ENCODE measurements at regions not wholly inside any gene's neighbourhood (a gene's known extent, or its start where the extent isn't known, plus 50 kb on each side); places are given as distances from the start of the nearest gene placed in this dataset.

GRCh38 chr1:59039551-59039950 is 255.7 kb upstream of the JUN start:
- Mint-ChIP-seq H3K4me1 (peaks cover 5% of the 10 kb centered on the region), H3K27ac (no peak overlapping the region), H3K4me3 (no peak overlapping the region), H3K9me3 (no peaks in the 10 kb centered on the region), H3K36me3 (ENCODE audit: low read depth) (no peaks in the 10 kb centered on the region), H3K27me3 (ENCODE audit: insufficient read depth) (no peaks in the 10 kb centered on the region)
- no peaks in the 10 kb centered on the region for H3K9me3 ChIP-seq (ENCODE audit: control insufficient read depth, low read length)
- H3K9ac ChIP-seq (ENCODE audit: extremely low read depth, low read length, poor library complexity, severe bottlenecking), result no peak overlapping the region
- H3K4me1 ChIP-seq (ENCODE audit: control insufficient read depth, insufficient read depth, low read length), result no peaks in the 10 kb centered on the region
- no peak overlapping the region for H3K4me3 ChIP-seq (ENCODE audit: low read length)
- no peak overlapping the region for H3K27ac ChIP-seq (ENCODE audit: low read depth, low read length)
- no peak for TF ChIP-seq CTCF (conservative IDR thresholded peaks at IDR 0.05)
- H3K27me3 ChIP-seq (ENCODE audit: control insufficient read depth, insufficient read depth, low read length, poor library complexity, severe bottlenecking), result peaks cover 4% of the 10 kb centered on the region
- DNase-seq, result no peak
- H3K36me3 ChIP-seq (ENCODE audit: control insufficient read depth, insufficient read depth, low read length), result no peaks in the 10 kb centered on the region
- WGBS, 2 experiments (ENCODE audit: insufficient coverage in 1 of 2, insufficient read length in 1 of 2), result 76 to 90% methylated on average over 2 to 5 of the region's 5 CpGs

DNA sequence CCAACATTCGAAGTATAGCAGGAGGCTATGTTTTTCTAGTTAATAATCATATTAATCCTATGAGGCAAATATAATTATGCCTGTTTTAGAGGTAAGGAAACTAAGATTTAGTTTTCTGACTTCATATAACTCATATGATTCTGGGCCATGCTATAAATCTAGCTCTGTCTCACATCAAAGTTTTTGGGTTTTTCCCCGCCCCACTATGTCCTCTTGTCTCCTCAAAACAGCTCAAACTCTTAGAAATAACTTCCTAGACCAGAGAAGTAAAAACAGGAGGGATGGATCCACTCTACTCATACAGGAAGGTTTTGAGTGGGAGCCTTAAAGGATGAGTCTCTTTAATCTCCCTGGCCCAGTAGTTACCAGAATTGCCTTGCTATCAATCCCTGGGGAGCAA is 256.4 kb upstream of the FGGY start:
- no peak for DNase-seq
- Mint-ChIP-seq H3K36me3 (ENCODE audit: low read depth) (no peaks in the 10 kb centered on the region), H3K27me3 (ENCODE audit: insufficient read depth) (peaks cover 1% of the 10 kb centered on the region), H3K4me3 (no peak overlapping the region), H3K9me3 (no peaks in the 10 kb centered on the region), H3K4me1 (peaks cover 5% of the 10 kb centered on the region), H3K27ac (no peak overlapping the region)
- H3K36me3 ChIP-seq (ENCODE audit: control insufficient read depth, insufficient read depth, low read length), result no peaks in the 10 kb centered on the region
- H3K27me3 ChIP-seq (ENCODE audit: control insufficient read depth, insufficient read depth, low read length, poor library complexity, severe bottlenecking), result peaks cover 4% of the 10 kb centered on the region
- H3K4me1 ChIP-seq (ENCODE audit: control insufficient read depth, insufficient read depth, low read length), result no peaks in the 10 kb centered on the region
- 95 to 100% methylated on average over 1 of the region's 2 CpGs for WGBS, 2 experiments (ENCODE audit: insufficient coverage in 1 of 2, insufficient read length in 1 of 2)
- no peak overlapping the region for H3K27ac ChIP-seq (ENCODE audit: low read depth, low read length)
- no peak overlapping the region for H3K4me3 ChIP-seq (ENCODE audit: low read length)
- no peaks in the 10 kb centered on the region for H3K9me3 ChIP-seq (ENCODE audit: control insufficient read depth, low read length)
- H3K9ac ChIP-seq (ENCODE audit: extremely low read depth, low read length, poor library complexity, severe bottlenecking), result no peak overlapping the region
- no peak for TF ChIP-seq CTCF (conservative IDR thresholded peaks at IDR 0.05)

DNA sequence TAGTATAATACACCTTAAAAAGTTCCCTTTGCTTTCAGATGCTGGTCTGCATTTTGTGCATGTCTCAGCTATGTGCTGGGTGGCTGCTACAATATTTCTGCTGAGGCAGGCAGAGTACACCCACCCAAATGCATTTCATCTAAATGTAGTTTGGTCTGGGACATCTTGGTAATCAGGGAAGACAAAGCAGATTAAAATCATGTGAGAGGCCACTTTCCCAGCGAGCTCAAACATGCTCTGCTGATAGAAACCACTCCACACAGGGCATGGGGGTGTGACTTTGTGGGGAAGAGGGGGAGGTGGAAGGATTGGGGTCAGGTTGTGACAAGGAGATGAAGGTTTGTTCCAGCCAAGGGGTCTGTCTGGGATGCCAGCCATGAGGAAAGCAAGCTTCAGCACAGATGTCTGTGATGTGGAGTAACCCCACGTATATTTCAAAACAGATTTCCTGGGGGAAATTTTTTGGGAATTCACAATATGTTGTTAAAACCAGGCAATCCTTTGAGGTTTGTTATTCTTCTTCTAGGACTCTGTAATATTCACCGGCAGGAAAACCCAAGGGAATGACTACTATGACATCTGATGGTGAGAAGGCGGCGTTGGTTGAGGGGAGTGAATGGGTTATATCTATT is 255.1 kb upstream of the FGGY start:
- no peaks in the 10 kb centered on the region for H3K36me3 Mint-ChIP-seq (ENCODE audit: low read depth)
- Histone ChIP-seq H3K27ac (ENCODE audit: low read depth, low read length) (no peak overlapping the region), H3K9ac (ENCODE audit: extremely low read depth, low read length, poor library complexity, severe bottlenecking) (no peak overlapping the region), H3K4me1 (ENCODE audit: control insufficient read depth, insufficient read depth, low read length) (no peaks in the 10 kb centered on the region), H3K27me3 (ENCODE audit: control insufficient read depth, insufficient read depth, low read length, poor library complexity, severe bottlenecking) (peaks cover 4% of the 10 kb centered on the region), H3K9me3 (ENCODE audit: control insufficient read depth, low read length) (no peaks in the 10 kb centered on the region), H3K4me3 (ENCODE audit: low read length) (no peak overlapping the region), H3K36me3 (ENCODE audit: control insufficient read depth, insufficient read depth, low read length) (no peaks in the 10 kb centered on the region)
- WGBS, 2 experiments (ENCODE audit: insufficient coverage in 1 of 2, insufficient read length in 1 of 2), result 94 to 96% methylated on average over 4 to 5 of the region's 5 CpGs
- H3K27ac Mint-ChIP-seq, result no peak overlapping the region
- TF ChIP-seq CTCF (conservative IDR thresholded peaks at IDR 0.05), result no peak
- H3K27me3 Mint-ChIP-seq (ENCODE audit: insufficient read depth), result peaks cover 6% of the 10 kb centered on the region
- no peaks in the 10 kb centered on the region for H3K9me3 Mint-ChIP-seq
- DNase-seq, result no peak
- peaks cover 5% of the 10 kb centered on the region for H3K4me1 Mint-ChIP-seq
- H3K4me3 Mint-ChIP-seq, result no peak overlapping the region

Measured in endodermal cell (in vitro differentiated cells).